ENCODE measurements at regions not wholly inside any gene's neighbourhood (a gene's known extent, or its start where the extent isn't known, plus 50 kb on each side); places are given as distances from the start of the nearest gene placed in this dataset.

- DNase-seq, result no peak
- intact Hi-C loops (cut with DNase I), result no loop called here
Observed at GRCh38 chr6:54991761-54992330, 145.3 kb downstream of the FAM83B start.

DNA sequence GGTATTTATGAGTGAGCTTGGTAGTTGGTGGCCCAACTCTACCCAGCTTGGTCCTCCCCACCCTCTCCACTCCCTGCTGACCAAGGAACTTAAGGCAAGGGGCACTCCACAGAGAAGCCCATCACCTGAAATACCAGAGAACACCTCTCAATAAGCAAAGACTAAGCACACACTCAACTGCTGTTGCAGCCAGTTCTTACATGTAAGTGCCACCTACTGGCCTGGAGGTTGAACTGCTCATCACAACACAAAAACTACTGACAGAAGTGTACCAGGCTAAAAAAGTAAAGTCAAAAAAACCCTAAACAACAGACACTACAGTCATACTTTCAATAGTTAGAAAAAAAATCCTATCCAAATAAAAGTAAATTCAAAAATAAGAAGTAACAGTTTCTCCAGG, 146.2 kb downstream of the FAM83B start:
- intact Hi-C loops (cut with DNase I), result no loop called here
- no peak for DNase-seq

DNA sequence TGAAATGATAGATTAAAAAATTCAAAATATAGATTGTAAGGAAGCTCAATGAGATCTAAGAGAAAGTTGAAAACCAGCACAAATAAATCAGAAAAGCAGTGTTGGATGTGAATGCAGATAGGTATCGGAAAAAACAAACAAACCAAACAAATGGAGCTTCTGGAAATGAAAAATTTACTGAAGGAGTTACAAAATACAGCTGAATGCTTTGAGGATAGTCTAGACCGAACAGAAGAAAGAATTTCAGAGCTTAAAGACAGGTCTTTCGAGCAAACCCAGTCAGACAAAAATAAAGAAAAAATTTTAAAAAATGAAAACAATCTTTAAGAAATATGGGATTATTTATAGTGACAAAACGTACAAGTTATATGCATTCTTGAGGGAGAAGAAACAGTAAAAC, 146.7 kb downstream of the FAM83B start:
- intact Hi-C loops (cut with DNase I), result no loop called here
- DNase-seq, result no peak

GRCh38 chr6:54993948-54994347, 147.4 kb downstream of the FAM83B start:
- intact Hi-C loops (cut with DNase I), result no loop called here
- no peak for DNase-seq

DNA sequence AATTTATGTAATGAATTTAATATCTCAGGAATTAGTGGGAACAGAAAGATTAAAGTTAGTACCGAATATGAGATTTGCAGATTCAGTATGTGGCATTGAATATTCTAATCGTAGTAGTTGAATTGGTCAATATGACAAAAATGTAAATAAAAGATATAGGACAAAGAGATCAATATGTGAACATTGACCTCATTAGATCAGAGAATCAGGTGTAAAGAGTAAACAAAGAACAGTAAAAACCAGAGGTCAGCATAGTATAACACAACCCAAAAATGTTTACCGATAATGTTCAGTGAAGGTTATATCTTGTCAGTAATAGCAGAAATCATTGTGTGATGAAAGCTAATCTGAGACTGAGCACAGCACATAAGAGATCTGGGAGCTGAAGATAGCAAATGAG, 152.0 kb downstream of the FAM83B start:
- DNase-seq, result no peak

DNA sequence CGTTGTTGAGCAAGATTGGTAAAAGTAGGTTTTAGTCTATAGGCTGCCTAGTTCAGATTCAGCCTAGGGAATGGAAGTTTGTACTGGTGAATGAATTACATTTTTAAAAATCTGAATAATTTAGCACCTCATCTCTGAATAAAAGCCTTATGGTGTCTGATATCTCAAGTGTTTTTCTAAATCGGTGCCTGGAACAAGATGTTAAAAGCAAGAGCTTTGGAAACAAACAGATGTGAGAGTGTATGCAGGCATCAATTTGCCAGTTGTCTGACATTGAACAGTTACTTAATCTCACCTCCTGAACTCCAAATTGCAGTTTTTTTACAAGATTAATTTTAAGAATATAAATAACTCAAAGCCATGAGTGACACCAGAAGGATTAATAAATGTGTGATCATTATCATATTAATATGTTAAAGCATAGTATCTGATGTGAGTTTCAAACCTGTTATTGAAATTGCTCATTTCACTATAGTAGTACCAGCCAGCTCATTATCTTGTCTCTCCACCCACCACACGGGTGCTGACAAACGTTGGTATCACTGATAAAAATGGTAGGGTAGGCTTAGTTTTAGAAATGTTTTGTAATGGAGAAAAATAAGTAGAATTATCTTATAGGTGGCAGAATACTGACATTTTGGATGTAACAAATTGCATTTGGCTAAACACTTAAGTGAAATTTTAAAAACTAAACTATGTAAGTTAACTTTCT, 157.3 kb downstream of the FAM83B start:
- peak in 7 of 42 donors; percentile 7 to 38 (median 19) for DNase-seq

More for the DNA sequence above, 152.0 kb downstream of the FAM83B start:
- intact Hi-C loops (cut with DNase I), result no loop called here

GRCh38 chr6:55009131-55009530, 162.6 kb downstream of the FAM83B start:
- no peak for DNase-seq
- intact Hi-C loops (cut with DNase I), result no loop called here

More for the DNA sequence above, 157.3 kb downstream of the FAM83B start:
- intact Hi-C loops (cut with DNase I), result no loop called here

- no peak for DNase-seq
- intact Hi-C loops (cut with DNase I), result no loop called here
Observed at GRCh38 chr6:55011034-55011433, 163.3 kb upstream of the HCRTR2 start.

- intact Hi-C loops (cut with DNase I), result no loop called here
- DNase-seq, result no peak
Observed at GRCh38 chr6:55012454-55012853, 161.9 kb upstream of the HCRTR2 start.

- intact Hi-C loops (cut with DNase I), result no loop called here
- DNase-seq, result no peak
Observed at GRCh38 chr6:55014321-55015088, 159.8 kb upstream of the HCRTR2 start.

DNA sequence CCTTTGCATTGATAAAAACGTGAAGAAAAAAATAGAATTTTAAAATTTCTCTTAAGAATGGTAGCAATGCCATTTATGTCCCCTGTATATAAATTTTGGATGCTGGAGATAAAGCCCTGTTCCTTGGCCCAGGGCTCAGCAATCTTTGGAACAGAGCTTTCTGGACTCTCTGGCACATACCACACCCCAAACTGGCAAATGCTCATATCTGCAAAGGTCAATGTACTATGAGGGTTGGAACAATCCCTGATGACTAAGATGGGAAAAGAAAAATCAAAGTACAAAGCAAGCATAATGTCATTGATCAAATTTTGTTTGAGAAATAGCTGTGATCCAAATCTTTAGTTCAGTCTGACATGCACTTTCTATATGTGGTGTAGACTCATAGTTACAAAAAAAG, 158.1 kb upstream of the HCRTR2 start:
- intact Hi-C loops (cut with DNase I), result no loop called here
- no peak for DNase-seq

GRCh38 chr6:55017555-55018300, 156.6 kb upstream of the HCRTR2 start:
- DNase-seq, result no peak
- intact Hi-C loops (cut with DNase I), result no loop called here

DNA sequence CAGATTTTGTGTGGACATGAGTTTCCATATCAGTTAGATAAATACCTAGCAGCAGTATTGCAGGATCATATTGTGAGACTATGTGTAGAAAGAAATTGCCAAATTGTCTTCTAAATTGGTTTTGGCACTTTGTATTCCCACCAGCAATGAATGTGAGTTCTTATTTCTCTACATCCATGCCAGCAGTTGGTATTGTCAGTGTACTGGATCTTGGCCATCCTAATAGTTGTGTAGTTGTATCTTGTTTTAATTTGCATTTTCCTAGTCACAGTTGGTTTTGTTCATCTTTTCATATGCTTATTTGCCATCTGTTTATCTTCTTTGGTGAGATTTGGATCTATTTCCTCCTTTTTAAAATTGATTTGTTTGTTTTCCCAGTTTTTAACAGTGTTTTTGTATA, 154.7 kb upstream of the HCRTR2 start:
- intact Hi-C loops (cut with DNase I), result no loop called here
- DNase-seq, result no peak

- intact Hi-C loops (cut with DNase I), result no loop called here
- DNase-seq, result no peak
Observed at GRCh38 chr6:55023230-55023629, 151.1 kb upstream of the HCRTR2 start.

DNA sequence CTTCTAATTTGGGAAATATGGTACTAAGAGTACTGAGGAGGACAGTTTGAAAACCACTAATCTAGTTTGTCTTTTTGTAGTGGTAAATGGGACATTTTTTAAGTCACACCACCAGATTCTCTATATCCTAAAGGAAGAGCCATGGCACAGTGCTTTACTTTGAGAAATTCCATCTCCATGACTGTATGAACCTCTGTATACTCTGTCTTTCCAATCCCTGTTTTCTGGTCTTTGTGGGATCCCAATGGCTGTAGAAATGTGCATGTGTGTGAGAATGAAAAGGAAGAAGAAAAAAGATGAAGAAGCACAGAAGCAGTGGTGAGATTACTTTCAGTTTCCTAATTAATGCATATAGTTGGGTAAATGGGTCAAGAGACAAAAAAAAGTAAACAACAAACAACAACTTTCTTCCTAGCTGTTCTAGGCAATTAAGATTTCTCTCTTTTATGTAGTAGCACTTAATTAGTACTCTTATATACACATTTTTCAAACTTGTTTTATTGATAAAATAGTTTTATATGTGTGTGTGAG, 141.2 kb upstream of the HCRTR2 start:
- intact Hi-C loops (cut with DNase I), result no loop called here
- no peak for DNase-seq

DNA sequence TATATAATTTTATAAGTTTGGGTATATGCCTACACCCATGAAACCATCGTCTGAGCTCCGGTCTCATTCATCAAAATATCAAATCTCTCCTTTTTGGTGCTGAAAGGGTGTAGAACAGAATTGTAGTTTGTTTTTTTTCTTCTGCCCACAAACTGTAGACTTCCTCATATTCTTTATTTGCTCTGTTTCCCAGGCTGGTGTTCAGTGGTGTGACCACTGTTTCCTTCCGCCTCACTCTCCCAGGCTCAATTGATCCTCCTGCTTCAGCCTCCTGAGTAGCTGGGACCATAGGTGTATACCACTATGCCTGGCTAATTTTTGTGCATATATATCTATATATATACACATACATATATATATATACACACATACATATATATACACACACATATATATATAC, 139.6 kb upstream of the HCRTR2 start:
- intact Hi-C loops (cut with DNase I), result no loop called here
- DNase-seq, result peak in 2 of 42 donors; percentile 27 to 43

GRCh38 chr6:55040102-55040848, 134.0 kb upstream of the HCRTR2 start:
- no peak for DNase-seq
- intact Hi-C loops (cut with DNase I), result no loop called here

DNA sequence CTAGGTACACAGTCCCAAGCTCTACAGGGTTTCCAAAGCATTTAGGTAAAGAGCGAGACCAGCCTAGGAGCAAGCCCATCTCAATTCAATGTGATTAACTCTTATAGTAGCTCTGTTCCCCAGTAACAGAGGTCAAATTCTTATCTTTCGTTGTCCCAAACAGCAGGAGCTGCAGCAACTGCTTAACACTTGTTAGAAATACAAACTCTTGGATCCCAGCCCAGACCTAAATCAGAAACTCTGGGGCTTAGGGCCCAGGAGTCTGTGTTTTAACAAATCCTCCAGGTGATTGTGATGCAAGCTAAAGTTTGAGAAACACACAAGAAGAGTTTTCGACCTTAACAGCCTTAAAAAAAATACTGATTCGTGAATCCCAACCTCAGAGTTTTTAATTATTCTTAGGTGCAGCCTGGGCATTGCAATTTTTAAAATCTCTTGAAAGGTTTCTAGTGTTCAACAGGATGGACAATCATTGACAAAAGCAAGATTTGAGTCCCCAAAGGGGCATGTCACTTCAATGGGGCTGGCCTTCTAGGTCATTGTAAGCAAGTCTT, 127.4 kb upstream of the HCRTR2 start:
- intact Hi-C loops (cut with DNase I), result no loop called here
- no peak for DNase-seq
